ENCODE measurements at regions not wholly inside any gene's neighbourhood (a gene's known extent, or its start where the extent isn't known, plus 50 kb on each side); places are given as distances from the start of the nearest gene placed in this dataset.

- WGBS (ENCODE audit: insufficient coverage) = 81% methylated on average over 2 of the region's 3 CpGs
- H3K4me2 ChIP-seq (replicated peaks; ENCODE audit: low read depth, low read length, poor library complexity, severe bottlenecking) = no peak overlapping the region
- H3K4me3 ChIP-seq (ENCODE audit: control extremely low read depth in 1 of 5, extremely low read depth in 1 of 5, insufficient read depth in 1 of 5, low read depth in 2 of 5, low read length in 4 of 5) = no peak overlapping the region
- POLR2A ChIA-PET = no interaction called here
- H3K4me1 ChIP-seq (ENCODE audit: control insufficient read depth in 2 of 2, insufficient read depth in 2 of 2, low read length in 2 of 2) = no peaks in the 10 kb centered on the region
- Mint-ChIP-seq H3K9me3 (ENCODE audit: insufficient read depth) (no peaks in the 10 kb centered on the region), H3K27me3 (no peaks in the 10 kb centered on the region), H3K27ac (no peak overlapping the region), H3K4me3 (no peak overlapping the region), H3K4me1 (no peaks in the 10 kb centered on the region)
- no peak for TF ChIP-seq EZH2 (IDR thresholded peaks at IDR 0.05; ENCODE audit: borderline replicate concordance, insufficient read depth, low read depth, low read length, poor library complexity, severe bottlenecking)
- no peak for TF ChIP-seq CTCF (IDR thresholded peaks at IDR 0.05)
- DNase-seq (no peak), ATAC-seq (ENCODE audit: low read depth) (no peak)
- H3K9ac ChIP-seq (ENCODE audit: low read length) = no peak overlapping the region
- no peaks in the 10 kb centered on the region for H3K79me2 ChIP-seq (ENCODE audit: control insufficient read depth, insufficient read depth, low read length)
- no peaks in the 10 kb centered on the region for H4K20me1 ChIP-seq (ENCODE audit: control insufficient read depth, insufficient read depth, low read length, poor library complexity, severe bottlenecking)
- H3K27me3 ChIP-seq (replicated peaks in 1 of 4; ENCODE audit: control extremely low read depth in 1 of 4, control insufficient read depth in 3 of 4, insufficient read depth in 4 of 4, low read length in 3 of 4) = peaks cover 0 to 3% (median 1%) of the 10 kb centered on the region in 4 experiments
- H3K9me3 ChIP-seq (ENCODE audit: control extremely low read depth in 1 of 3, control insufficient read depth in 2 of 3, insufficient read depth in 1 of 3, low read length in 2 of 3) = no peaks in the 10 kb centered on the region
- no peaks in the 10 kb centered on the region for H3K36me3 ChIP-seq (replicated peaks in 1 of 2; ENCODE audit: control extremely low read depth in 1 of 2, control insufficient read depth in 1 of 2, extremely low read depth in 1 of 2, insufficient read depth in 2 of 2, low read length in 1 of 2)
- intact Hi-C loops (cut with micrococcal nuclease) = no loop called here
- H2AFZ ChIP-seq (ENCODE audit: insufficient read depth, low read depth, low read length, poor library complexity, severe bottlenecking) = no peak overlapping the region
- CTCF ChIA-PET = no interaction called here
- no peak overlapping the region for H3K27ac ChIP-seq (ENCODE audit: low read length in 2 of 2)
Measured at GRCh38 chr15:26126819-26127387, 263.8 kb upstream of the ATP10A start.

DNA sequence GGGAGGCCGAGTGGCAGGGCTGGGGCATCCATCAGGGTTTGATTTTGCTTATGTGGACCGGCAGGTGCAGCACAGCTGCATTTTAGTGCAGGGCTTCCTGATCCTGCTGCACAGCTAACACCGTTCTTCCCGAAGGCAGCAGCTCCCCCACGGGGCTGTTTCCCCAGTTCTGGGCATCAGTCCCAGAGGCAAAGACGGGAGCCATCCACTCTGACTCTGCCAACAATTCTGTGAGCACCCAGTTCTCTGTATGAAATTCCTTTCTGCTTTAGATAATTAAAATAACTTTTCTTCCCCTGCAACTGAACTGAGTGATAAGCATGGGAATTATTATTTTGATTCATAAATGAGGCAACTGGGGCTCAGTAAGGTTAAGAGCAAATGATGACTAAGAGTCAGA, 262.9 kb upstream of the ATP10A start:
- no peak overlapping the region for H3K27ac ChIP-seq (ENCODE audit: low read length in 2 of 2)
- H3K79me2 ChIP-seq (ENCODE audit: control insufficient read depth, insufficient read depth, low read length) = no peaks in the 10 kb centered on the region
- peaks cover 0 to 3% (median 1%) of the 10 kb centered on the region in 4 experiments for H3K27me3 ChIP-seq (replicated peaks in 1 of 4; ENCODE audit: control extremely low read depth in 1 of 4, control insufficient read depth in 3 of 4, insufficient read depth in 4 of 4, low read length in 3 of 4)
- H3K9ac ChIP-seq (ENCODE audit: low read length) = no peak overlapping the region
- ChIA-PET CTCF (no interaction called here), POLR2A (no interaction called here)
- Mint-ChIP-seq H3K9me3 (ENCODE audit: insufficient read depth) (no peaks in the 10 kb centered on the region), H3K27ac (no peak overlapping the region), H3K4me3 (no peak overlapping the region), H3K27me3 (no peaks in the 10 kb centered on the region), H3K4me1 (no peaks in the 10 kb centered on the region)
- no peak overlapping the region for H3K4me2 ChIP-seq (replicated peaks; ENCODE audit: low read depth, low read length, poor library complexity, severe bottlenecking)
- H4K20me1 ChIP-seq (ENCODE audit: control insufficient read depth, insufficient read depth, low read length, poor library complexity, severe bottlenecking) = no peaks in the 10 kb centered on the region
- H2AFZ ChIP-seq (ENCODE audit: insufficient read depth, low read depth, low read length, poor library complexity, severe bottlenecking) = no peak overlapping the region
- TF ChIP-seq EZH2 (IDR thresholded peaks at IDR 0.05; ENCODE audit: borderline replicate concordance, insufficient read depth, low read depth, low read length, poor library complexity, severe bottlenecking) (no peak), CTCF (IDR thresholded peaks at IDR 0.05) (no peak)
- no peak for ATAC-seq (ENCODE audit: low read depth)
- H3K4me1 ChIP-seq (ENCODE audit: control insufficient read depth in 2 of 2, insufficient read depth in 2 of 2, low read length in 2 of 2) = no peaks in the 10 kb centered on the region
- no peak overlapping the region for H3K4me3 ChIP-seq (ENCODE audit: control extremely low read depth in 1 of 5, extremely low read depth in 1 of 5, insufficient read depth in 1 of 5, low read depth in 2 of 5, low read length in 4 of 5)
- no peak for DNase-seq
- no peaks in the 10 kb centered on the region for H3K36me3 ChIP-seq (replicated peaks in 1 of 2; ENCODE audit: control extremely low read depth in 1 of 2, control insufficient read depth in 1 of 2, extremely low read depth in 1 of 2, insufficient read depth in 2 of 2, low read length in 1 of 2)
- intact Hi-C loops (cut with micrococcal nuclease) = no loop called here
- WGBS (ENCODE audit: insufficient coverage) = 81% methylated on average over 5 of the region's 6 CpGs
- H3K9me3 ChIP-seq (ENCODE audit: control extremely low read depth in 1 of 3, control insufficient read depth in 2 of 3, insufficient read depth in 1 of 3, low read length in 2 of 3) = peaks cover 0 to 3% (median 0%) of the 10 kb centered on the region in 3 donors
